DMS53 (cell line): ENCODE measurements at regions not wholly inside any gene's neighbourhood (a gene's known extent, or its start where the extent isn't known, plus 50 kb on each side); places are given as distances from the start of the nearest gene placed in this dataset.
A peak's percentile ranks its signal among the peaks of the same experiment; 100 is the strongest.
"Not testable (repeated sequence)": the region's sequence is repeated elsewhere in the genome, so short reads cannot be mapped to it uniquely, and the experiment has no call there.

ENCODE experiments used
- DNase-seq: peaks from one replicate; lab custom pipeline; 2025; lab: John Stamatoyannopoulos, UW

- no peak for DNase-seq
Measured at GRCh38 chr6:141498977-141499376, 633.7 kb upstream of the GJE1 start.

- peak; percentile 49 for DNase-seq
Measured at GRCh38 chr6:141492521-141493284, 640.0 kb upstream of the GJE1 start.

DNA sequence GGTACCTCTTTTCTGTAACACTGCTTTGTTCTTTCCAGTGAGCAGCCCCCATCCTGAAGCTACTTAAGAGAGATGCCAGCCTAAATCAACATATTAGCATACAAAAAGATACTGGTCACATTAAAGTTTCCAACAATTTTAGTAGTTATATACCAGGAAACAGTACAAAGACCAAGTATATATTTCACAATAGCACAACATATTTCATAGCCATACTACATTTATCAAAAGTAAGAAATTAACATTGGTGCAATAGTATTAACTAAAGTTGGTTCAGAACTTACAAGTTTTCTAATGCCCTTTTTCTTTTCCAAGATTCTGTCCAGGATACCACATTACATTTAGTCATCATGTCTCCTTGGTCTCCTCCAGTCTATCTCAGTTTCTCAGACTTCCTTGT, 641.0 kb upstream of the GJE1 start:
- DNase-seq = no peak

- DNase-seq = no peak
Measured at GRCh38 chr6:141490982-141491381, 641.7 kb upstream of the GJE1 start.

- peak; percentile 82 for DNase-seq
Measured at GRCh38 chr6:141488488-141488887, 644.2 kb upstream of the GJE1 start.

GRCh38 chr6:141486942-141487341, 645.8 kb upstream of the GJE1 start:
- no peak for DNase-seq

- no peak for DNase-seq
Measured at GRCh38 chr6:141484711-141485110, 648.0 kb upstream of the GJE1 start.

DNA sequence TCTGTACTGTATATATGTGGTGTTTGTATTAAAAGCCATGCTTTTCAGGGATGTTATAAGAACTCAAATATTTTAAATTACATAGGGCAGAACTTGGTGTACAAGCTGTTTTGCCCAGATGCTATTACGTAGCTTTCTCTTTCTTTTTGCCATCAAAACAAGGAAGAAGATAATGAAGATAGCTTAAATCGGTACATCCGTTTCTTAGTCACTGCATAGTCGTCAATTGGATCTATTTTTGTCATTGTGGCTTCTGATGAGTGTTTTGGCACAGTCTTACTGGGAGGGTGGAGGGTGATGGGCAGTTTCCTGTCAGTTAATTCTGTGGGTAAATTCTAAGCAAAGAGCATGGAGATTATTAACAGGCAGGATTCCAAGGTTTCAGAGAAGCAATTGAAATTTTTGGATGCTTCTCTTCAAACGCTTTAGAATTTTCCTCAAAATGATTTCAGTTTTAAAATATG, 649.1 kb upstream of the GJE1 start:
- no peak for DNase-seq

DNA sequence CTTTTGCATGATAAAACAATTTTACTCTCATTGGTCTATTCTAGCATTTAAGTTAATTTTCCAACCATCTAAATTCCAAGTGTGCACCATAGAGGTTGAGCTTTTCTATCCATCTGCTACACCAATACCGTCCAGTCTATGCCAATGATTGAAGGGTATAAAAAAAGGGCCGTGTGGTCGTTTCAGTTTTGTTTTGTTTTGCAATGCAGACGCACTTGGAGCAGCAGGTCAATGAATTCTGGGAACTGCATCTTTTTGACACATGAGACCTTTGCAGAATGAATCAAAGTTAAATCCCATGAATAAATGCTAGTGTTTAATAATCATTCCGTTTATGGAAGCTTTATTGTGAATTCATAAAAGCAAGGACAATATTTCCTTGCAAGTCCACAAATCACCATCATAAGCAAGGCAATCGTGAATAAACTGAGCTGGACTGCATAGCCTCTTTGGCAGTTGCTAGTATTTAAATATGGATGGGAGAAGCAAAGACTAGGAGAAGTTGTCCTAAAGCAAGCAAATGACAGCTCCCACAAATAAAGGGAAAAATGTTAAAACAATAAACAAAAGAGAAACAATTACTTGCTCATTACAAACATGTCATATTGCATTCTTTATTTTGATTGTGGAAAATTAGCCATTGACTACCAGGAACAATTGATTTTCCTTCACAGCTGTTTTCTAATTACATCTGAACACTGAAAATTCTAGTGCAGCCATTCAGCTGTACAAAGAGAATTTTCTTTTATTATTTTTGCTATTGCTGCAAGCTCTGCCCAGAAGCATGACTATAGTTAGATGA, 649.7 kb upstream of the GJE1 start:
- DNase-seq = no peak

DNA sequence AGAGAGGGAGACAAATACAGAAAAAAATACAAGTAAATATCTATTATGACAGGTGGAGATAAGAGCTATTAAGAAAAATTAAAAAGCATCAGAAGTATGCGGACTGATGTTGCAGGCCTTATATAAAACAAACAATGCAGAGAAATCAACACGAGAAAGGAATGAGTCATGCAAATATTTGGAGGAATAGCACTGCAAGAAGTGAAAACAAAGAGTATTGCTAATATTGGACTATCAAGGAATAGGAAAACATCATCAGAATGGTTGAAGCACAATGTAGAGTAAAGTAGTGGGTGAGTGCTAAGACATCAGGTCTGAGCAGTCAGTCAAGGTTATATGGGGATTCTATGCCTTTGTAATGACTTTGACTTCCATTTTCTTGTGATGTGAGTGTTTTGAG, 657.5 kb upstream of the GJE1 start:
- DNase-seq = peak; percentile 42

- no peak for DNase-seq
Measured at GRCh38 chr6:141472162-141472928, 660.4 kb upstream of the GJE1 start.

DNA sequence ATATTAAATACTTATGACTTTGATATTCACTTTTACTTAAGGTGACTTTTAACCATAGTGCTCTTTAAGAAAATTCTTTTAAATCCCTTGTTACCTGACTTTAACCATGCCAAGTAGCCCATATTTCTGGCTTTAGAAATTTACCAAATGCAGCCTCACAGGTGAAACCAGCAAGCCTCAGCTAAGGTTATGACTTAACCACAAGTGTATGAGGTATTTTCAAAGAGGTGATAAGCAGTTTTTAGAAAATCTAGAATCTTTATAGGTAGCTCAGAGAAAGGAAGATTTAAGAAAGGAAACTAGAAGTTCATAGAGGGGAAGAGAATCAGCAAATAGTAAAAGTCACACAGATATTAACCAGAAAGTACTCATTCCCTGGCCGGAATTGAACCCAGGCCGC, 661.9 kb upstream of the GJE1 start:
- DNase-seq = no peak

- DNase-seq = peak; percentile 22
Measured at GRCh38 chr6:141467881-141468280, 664.8 kb upstream of the GJE1 start.

GRCh38 chr6:141467041-141467440, 665.7 kb upstream of the GJE1 start:
- no peak for DNase-seq

GRCh38 chr6:141464896-141465295, 667.8 kb upstream of the GJE1 start:
- DNase-seq = peak; percentile 53

- peak; percentile 96 for DNase-seq
Measured at GRCh38 chr6:141464490-141464889, 668.2 kb upstream of the GJE1 start.

DNA sequence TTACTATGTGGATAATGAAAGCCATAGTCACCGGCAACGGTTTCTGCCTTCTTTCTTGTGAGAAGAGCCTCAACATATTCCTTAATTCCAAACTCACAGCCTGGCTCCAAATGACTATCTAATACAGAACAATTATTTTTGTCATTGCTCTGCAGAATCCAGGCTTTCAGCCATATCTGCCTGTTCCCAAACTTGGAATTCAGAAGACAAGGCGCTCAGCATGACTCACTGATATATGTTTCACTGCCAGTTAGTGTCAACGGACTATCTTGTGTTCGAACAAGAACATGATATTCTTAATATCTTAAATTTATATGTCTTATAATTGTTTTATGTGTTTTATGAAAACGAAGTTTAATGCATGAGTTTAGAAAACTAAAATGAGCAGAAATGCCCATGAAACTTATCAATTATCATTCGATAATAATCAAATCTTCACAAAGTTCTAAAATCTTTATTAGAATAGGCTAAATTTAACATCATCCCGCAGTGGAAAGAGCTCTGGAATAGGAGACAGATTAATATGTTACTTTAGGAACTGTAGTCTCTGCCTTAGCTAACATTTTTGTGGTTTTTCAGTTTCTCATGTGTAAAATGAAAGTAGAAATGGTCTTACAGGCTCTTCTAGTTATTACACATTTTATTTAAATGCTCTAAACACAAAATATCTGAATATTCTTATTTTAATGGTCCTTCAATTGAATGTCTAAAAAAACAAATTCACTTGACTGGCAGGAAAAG, 669.3 kb upstream of the GJE1 start:
- DNase-seq = peak; percentile 15

- DNase-seq = peak; percentile 56
Measured at GRCh38 chr6:141460743-141461484, 671.8 kb upstream of the GJE1 start.

DNA sequence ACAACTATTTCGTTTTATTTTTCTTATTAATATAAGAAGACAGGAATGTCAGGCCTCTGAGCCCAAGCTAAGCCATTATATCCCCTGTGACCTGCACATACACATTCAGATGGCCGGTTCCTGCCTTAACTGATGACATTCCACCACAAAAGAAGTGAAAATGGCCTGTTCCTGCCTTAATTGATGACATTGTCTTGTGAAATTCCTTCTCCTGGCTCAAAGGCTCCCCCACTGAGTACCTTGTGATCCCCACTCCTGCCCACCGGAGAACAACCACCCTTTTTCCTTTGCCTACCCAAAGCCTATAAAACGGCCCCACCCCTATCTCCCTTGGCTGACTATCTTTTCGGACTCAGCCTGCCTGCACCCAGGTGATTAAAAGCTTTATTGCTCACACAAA, 672.5 kb upstream of the GJE1 start:
- not testable (repeated sequence) for DNase-seq

- DNase-seq = not testable (repeated sequence)
Measured at GRCh38 chr6:141457984-141458383, 674.7 kb upstream of the GJE1 start.

- no peak for DNase-seq
Measured at GRCh38 chr6:141452354-141452686, 680.4 kb upstream of the GJE1 start.
